MM.1S (cell line): ENCODE measurements at regions not wholly inside any gene's neighbourhood (a gene's known extent, or its start where the extent isn't known, plus 50 kb on each side); places are given as distances from the start of the nearest gene placed in this dataset.

Experiments used
- DNase-seq: peaks from one replicate; pipeline ENCODE4 v3.0.0-alpha.2; 2015
- H2AFZ ChIP-seq: fragments of 300-600 bp; sonication (generic); 2 replicates; pipeline ENCODE4 v1.6.0; 2016; ENCODE audit warnings: antibody characterized with exemption, low read length
- H3F3A ChIP-seq: fragments of 300-600 bp; sonication (generic); 2 replicates; pipeline ENCODE4 v1.6.1; 2016; ENCODE audit warnings: mild to moderate bottlenecking, antibody characterized with exemption, low read length, moderate library complexity, mixed read lengths; ENCODE audit not compliant: insufficient read depth
- H3K27ac ChIP-seq: fragments of 300-600 bp; sonication (generic); 2 replicates; pipeline ENCODE4 v1.5.1; 2016; ENCODE audit warnings: mild to moderate bottlenecking, low read length
- H3K27me3 ChIP-seq: fragments of 300-600 bp; sonication (generic); replicated peaks from 2 replicates; pipeline ENCODE4 v1.6.0; 2016; ENCODE audit warnings: low read length; ENCODE audit not compliant: insufficient read depth
- H3K36me3 ChIP-seq: fragments of 300-600 bp; sonication (generic); replicated peaks from 2 replicates; pipeline ENCODE4 v1.6.1; 2016; ENCODE audit warnings: mild to moderate bottlenecking, low read length, mixed read lengths; ENCODE audit not compliant: insufficient read depth
- H3K4me1 ChIP-seq: fragments of 300-600 bp; sonication (generic); 2 replicates; pipeline ENCODE4 v1.6.1; 2016; ENCODE audit warnings: low read length, mixed read lengths
- H3K4me2 ChIP-seq: fragments of 300-600 bp; sonication (generic); 2 replicates; pipeline ENCODE4 v1.6.0; 2016; ENCODE audit warnings: low read depth, low read length
- H3K4me3 ChIP-seq: fragments of 300-600 bp; sonication (generic); 2 replicates; pipeline ENCODE4 v1.5.1; 2016; ENCODE audit warnings: low read length, mixed read lengths
- H3K79me2 ChIP-seq: fragments of 300-600 bp; sonication (generic); 2 replicates; pipeline ENCODE4 v1.6.1; 2016; ENCODE audit warnings: mixed run types, low read length, mixed read lengths
- H3K9ac ChIP-seq: fragments of 300-600 bp; sonication (generic); 2 replicates; pipeline ENCODE4 v1.6.1; 2016; ENCODE audit warnings: low read length, mixed read lengths
- H3K9me2 ChIP-seq: fragments of 300-600 bp; sonication (generic); replicated peaks from 2 replicates; pipeline ENCODE4 v1.6.1; 2016; ENCODE audit warnings: mild to moderate bottlenecking, low read length, mixed read lengths; ENCODE audit not compliant: insufficient read depth
- H3K9me3 ChIP-seq: fragments of 300-600 bp; sonication (generic); replicated peaks from 2 replicates; pipeline ENCODE4 v1.6.1; 2016; ENCODE audit warnings: mild to moderate bottlenecking, low read length, mixed read lengths; ENCODE audit not compliant: insufficient read depth
- H4K20me1 ChIP-seq: fragments of 300-600 bp; sonication (generic); 2 replicates; pipeline ENCODE4 v1.6.1; 2016; ENCODE audit warnings: mild to moderate bottlenecking, low read length, moderate library complexity, mixed read lengths; ENCODE audit not compliant: insufficient read depth
- EZH2 ChIP-seq: fragments of 300-600 bp; sonication (generic); optimal IDR thresholded peaks from 2 replicates; pipeline ENCODE3; 2017; ENCODE audit warnings: low read depth, mild to moderate bottlenecking, antibody characterized with exemption, low read length, mixed read lengths
- EZH2phosphoT487 ChIP-seq: fragments of 300-600 bp; sonication (generic); IDR thresholded peaks from 2 replicates; pipeline ENCODE4 v1.6.1; 2018; ENCODE audit warnings: antibody characterized with exemption, low read length
- TF ChIP-seq, protein P1 (sequence below): fragments of 300-600 bp; sonication (generic); IDR thresholded peaks from 2 replicates; pipeline ENCODE4 v1.5.1; 2016; ENCODE audit warnings: antibody characterized with exemption, low read length, mixed read lengths

DNA sequence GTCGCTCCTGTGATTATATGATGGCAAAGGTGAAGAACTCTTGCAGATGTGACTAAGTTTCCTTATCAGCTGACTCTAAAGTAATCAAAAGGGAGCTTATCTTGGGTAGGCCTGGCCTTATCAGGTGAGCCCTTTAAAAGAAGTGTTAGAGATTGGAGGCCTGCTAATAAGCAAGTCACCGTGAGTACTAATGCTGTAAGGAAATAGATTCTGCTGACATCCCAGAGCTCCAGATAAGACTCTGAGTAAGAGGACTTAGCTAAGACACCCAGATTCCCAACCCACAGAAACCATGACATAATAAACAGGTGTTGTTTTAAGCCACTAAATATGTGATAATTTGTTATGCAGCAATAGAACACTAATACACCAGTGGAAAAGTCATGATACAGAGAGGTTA lies 99.9 kb upstream of the FAM20A start:
- H3K27me3 ChIP-seq, result no peaks in the 10 kb centered on the region
- H3K36me3 ChIP-seq, result no peaks in the 10 kb centered on the region
- no peaks in the 10 kb centered on the region for H3K79me2 ChIP-seq
- no peak for TF ChIP-seq EZH2phosphoT487
- TF ChIP-seq EZH2, result no peak
- TF ChIP-seq, protein P1, sequence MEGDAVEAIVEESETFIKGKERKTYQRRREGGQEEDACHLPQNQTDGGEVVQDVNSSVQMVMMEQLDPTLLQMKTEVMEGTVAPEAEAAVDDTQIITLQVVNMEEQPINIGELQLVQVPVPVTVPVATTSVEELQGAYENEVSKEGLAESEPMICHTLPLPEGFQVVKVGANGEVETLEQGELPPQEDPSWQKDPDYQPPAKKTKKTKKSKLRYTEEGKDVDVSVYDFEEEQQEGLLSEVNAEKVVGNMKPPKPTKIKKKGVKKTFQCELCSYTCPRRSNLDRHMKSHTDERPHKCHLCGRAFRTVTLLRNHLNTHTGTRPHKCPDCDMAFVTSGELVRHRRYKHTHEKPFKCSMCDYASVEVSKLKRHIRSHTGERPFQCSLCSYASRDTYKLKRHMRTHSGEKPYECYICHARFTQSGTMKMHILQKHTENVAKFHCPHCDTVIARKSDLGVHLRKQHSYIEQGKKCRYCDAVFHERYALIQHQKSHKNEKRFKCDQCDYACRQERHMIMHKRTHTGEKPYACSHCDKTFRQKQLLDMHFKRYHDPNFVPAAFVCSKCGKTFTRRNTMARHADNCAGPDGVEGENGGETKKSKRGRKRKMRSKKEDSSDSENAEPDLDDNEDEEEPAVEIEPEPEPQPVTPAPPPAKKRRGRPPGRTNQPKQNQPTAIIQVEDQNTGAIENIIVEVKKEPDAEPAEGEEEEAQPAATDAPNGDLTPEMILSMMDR, result no peak
- no peak overlapping the region for H2AFZ ChIP-seq
- H3K4me3 ChIP-seq, result no peak overlapping the region
- no peaks in the 10 kb centered on the region for H4K20me1 ChIP-seq
- H3K27ac ChIP-seq, result no peak overlapping the region
- no peaks in the 10 kb centered on the region for H3K4me1 ChIP-seq
- H3F3A ChIP-seq, result no peaks in the 10 kb centered on the region
- no peak overlapping the region for H3K4me2 ChIP-seq
- H3K9ac ChIP-seq, result no peak overlapping the region
- no peaks in the 10 kb centered on the region for H3K9me2 ChIP-seq
- DNase-seq, result no peak
- H3K9me3 ChIP-seq, result no peaks in the 10 kb centered on the region

GRCh38 chr17:68700421-68700820 lies 99.3 kb upstream of the FAM20A start:
- no peaks in the 10 kb centered on the region for H3F3A ChIP-seq
- no peaks in the 10 kb centered on the region for H3K9me2 ChIP-seq
- no peak overlapping the region for H3K4me3 ChIP-seq
- H3K9ac ChIP-seq, result no peak overlapping the region
- no peak for DNase-seq
- H4K20me1 ChIP-seq, result no peaks in the 10 kb centered on the region
- H3K27me3 ChIP-seq, result no peaks in the 10 kb centered on the region
- H3K4me1 ChIP-seq, result no peaks in the 10 kb centered on the region
- H3K9me3 ChIP-seq, result no peaks in the 10 kb centered on the region
- no peak overlapping the region for H3K27ac ChIP-seq
- no peak overlapping the region for H3K4me2 ChIP-seq
- H3K36me3 ChIP-seq, result no peaks in the 10 kb centered on the region
- H3K79me2 ChIP-seq, result no peaks in the 10 kb centered on the region
- H2AFZ ChIP-seq, result no peak overlapping the region
- no peak for TF ChIP-seq EZH2phosphoT487
- TF ChIP-seq EZH2, result no peak
- TF ChIP-seq, protein P1, result no peak

GRCh38 chr17:68699936-68700335 lies 98.8 kb upstream of the FAM20A start:
- Histone ChIP-seq H3K9me2 (no peaks in the 10 kb centered on the region), H3K36me3 (no peaks in the 10 kb centered on the region), H3F3A (no peaks in the 10 kb centered on the region), H3K9ac (no peak overlapping the region), H3K79me2 (no peaks in the 10 kb centered on the region), H3K4me3 (no peak overlapping the region), H3K9me3 (no peaks in the 10 kb centered on the region), H4K20me1 (no peaks in the 10 kb centered on the region), H2AFZ (no peak overlapping the region), H3K27ac (no peak overlapping the region), H3K27me3 (no peaks in the 10 kb centered on the region), H3K4me2 (no peak overlapping the region), H3K4me1 (no peaks in the 10 kb centered on the region)
- TF ChIP-seq EZH2phosphoT487, result no peak
- TF ChIP-seq, protein P1, result no peak
- no peak for DNase-seq

GRCh38 chr17:68698746-68699145 lies 97.6 kb upstream of the FAM20A start:
- TF ChIP-seq EZH2 (no peak), EZH2phosphoT487 (no peak)
- TF ChIP-seq, protein P1, result no peak

More at GRCh38 chr17:68698746-68699145, 97.6 kb upstream of the FAM20A start:
- H3K27me3 ChIP-seq, result no peaks in the 10 kb centered on the region
- no peak overlapping the region for H3K4me3 ChIP-seq
- no peak overlapping the region for H3K9ac ChIP-seq
- no peaks in the 10 kb centered on the region for H3K36me3 ChIP-seq
- H3K79me2 ChIP-seq, result no peaks in the 10 kb centered on the region
- no peaks in the 10 kb centered on the region for H4K20me1 ChIP-seq
- no peak overlapping the region for H2AFZ ChIP-seq
- no peaks in the 10 kb centered on the region for H3K9me2 ChIP-seq
- H3K4me1 ChIP-seq, result no peaks in the 10 kb centered on the region
- no peak overlapping the region for H3K27ac ChIP-seq
- no peaks in the 10 kb centered on the region for H3K9me3 ChIP-seq
- H3K4me2 ChIP-seq, result no peak overlapping the region
- no peaks in the 10 kb centered on the region for H3F3A ChIP-seq
- no peak for DNase-seq
